AG08395 (cell line): ENCODE measurements at regions not wholly inside any gene's neighbourhood (a gene's known extent, or its start where the extent isn't known, plus 50 kb on each side); places are given as distances from the start of the nearest gene placed in this dataset.
A peak's percentile ranks its signal among the peaks of the same experiment; 100 is the strongest.

Source experiments
- DNase-seq: peaks from one replicate; pipeline ENCODE4 v3.0.0; 2012; ENCODE audit warnings: mixed read lengths, low spot score

DNA sequence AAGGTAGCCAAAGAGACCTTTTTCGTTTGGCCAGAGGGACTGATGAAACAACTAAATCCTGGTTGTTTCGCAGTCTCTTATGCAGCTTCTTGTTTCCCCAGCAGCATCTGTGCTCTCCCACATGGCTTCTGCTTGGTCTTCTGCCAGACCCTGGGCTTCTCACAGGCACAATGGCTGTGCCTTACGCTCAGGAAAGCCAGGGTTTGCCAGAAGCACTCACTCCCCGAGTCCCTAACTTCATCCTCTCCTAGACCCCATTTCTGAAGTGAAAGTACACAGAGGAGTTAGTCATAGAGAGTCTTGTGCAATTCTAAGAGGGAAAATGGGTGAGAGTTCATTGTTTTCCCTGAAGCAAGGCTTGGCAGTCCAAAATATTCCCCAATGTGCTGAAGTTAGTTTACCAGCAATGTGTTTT is 121.7 kb downstream of the EVX1 start:
- peak; percentile 75 for DNase-seq

DNA sequence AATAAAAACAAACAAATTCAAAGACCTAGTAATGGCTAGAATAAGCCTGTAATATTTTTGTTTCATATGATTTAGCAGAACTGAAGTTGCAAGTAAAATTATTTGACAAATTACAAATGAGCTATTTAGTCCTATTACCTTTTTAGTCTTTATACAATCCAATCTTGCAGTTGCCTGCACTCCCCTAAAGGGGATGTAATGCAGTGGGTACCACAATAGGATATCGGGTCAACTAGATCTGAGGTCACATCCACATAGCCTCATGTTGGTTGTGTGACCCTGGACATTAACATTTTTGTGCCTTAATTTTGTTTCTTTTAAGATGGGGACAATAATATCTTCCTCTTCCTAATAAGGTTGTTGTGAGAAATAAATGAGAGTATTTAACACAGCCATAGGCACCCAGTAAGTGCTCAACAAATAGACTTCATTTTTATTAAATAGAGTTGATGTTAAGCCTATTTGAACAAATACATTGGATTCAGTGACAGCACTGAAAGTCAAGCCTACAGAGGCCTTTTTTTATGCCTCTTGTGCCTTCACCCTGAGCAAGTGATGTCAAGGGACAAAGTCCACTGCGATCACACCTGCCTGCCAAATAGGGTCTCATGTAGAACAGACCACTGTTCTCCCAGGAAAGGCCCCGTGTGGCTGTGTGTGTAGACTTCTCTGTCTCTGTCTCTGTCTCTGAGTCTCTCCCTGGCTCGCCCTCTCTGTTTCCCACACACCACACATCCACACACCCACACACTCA is 124.8 kb downstream of the EVX1 start:
- no peak for DNase-seq

DNA sequence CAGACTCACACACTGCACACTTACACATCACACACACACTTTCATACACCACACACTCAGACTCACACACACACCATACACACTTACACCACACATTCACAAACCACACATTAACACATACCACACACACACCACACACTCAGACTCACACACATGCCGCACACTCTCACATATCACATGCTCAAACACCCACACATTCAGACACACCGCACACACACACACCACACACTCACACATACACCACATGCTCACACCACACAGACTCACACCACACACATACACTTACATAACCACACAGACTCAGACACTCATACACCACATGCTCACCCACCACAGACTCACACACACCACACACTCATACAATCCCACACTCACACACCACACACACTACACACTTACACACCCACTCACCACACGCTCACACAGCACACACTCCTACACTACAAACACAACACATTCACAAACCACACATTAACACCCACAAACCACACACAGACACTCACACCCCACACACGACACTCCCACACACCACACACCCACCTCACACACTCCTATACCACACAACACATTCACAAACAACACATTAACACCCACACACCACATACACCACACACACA is 125.4 kb downstream of the EVX1 start:
- DNase-seq: no peak

DNA sequence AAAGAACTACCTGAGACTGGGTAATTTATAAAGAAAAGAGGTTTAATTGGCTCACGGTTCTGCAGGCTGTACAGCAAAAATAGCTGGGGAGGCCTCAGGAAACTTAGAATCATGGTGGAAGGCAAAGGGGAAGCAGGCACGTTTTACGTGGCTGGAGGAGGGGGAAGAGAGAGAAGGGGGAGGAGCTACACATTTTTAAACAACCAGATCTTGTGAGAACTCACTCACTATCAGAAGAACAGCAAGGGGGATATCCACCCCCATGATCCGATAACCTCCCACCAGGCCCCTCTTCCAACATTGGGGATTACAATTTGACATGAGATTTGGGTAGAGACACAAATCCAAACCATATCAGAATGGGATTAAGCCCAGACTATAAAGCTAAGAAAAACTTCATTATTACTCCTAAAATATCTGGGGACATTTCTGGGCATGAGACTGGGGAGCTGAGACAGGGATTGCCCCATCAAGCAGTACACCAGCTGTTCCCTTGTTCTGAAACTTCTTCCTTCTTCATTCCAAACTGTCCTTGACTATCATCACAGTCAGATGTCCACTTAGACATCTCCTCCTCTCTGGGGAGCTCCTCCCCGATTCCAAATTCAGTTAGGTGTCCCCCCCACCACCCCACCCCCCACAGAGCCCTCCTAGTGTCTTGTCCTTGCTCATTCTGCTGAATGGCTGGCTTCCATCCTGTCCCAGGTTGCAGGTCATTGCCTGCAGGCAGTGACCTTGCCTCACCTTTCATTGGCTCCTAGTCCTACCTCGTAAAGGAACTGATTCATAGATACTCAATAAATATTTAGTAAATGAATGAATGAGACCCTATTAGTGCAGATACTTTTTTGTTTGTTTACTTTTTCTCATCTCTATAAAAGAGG is 132.6 kb downstream of the EVX1 start:
- DNase-seq: no peak

DNA sequence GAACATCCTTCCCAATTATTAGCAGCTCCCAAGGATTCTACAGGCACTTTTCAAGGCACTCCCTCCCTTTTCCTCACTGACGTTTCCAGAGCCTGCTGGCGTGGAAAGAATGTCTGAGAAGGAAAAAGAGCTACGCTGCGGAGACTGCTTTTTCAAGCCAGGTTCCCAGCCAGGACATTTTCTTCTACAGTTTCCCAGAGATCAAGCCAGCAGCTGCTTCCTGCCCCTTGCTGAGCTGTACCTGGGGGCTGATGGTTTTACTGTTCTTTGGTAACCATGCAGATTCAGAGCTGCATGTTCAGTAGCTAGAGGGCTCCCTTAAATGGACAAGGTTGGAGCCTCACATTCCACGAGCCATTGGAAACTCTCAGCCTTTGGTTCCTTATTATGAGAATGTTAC is 133.4 kb downstream of the EVX1 start:
- no peak for DNase-seq

DNA sequence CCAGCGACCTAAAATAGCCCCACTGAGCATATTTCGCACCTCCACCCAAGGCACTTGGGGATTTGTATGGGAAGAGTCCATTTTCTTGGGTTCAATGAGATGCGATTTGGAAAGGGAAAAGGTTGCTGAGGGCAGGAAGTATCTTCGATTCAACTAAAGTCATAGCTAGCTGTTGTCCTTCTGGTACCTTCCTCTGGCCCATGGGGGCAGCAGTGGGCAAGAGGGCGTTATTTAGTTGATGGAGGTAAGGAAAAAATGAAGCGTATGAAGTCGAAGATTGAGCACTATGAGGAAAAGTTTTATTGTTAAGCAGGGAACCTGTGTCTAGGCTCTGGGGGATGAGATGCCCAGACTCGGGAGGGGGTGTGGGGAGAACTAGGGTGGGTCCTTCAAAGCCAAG is 135.4 kb downstream of the EVX1 start:
- no peak for DNase-seq

DNA sequence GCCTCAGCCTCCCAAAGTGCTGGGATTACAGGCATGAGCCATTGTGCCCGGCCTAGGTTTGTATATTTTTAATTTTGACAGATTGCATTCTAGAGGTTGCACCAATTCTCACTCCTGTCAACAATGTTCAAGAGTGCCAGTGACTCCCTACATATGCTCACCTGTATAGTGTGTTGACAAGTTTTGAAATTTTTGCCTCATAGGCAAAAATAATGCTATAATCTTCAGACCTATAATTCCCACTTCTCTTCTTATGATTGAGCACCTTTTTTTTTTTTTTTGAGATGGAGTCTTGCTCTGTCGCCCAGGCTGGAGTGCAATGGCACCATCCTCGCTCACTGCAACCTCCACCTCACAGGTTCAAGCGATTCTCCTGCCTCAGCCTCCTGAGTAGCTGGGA is 139.7 kb downstream of the EVX1 start:
- DNase-seq: no peak

DNA sequence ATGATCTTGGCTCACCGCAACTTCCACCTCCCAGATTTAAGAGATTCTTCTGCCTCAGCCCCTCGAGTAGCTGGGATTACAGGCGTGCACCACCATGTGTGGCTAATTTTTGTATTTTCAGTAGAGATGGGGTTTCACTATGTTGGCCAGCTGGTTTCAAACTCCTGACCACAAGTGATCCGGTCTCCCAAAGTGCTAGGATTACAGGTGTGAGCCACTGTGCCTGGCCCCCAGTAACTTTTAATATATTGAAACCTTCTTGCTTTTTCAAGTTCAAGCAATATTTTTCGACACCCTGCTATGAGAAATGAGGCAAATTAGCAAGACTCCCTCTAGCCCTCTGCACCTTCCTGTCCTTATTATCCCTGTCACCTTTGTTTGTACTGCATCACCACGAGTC is 144.0 kb downstream of the EVX1 start:
- no peak for DNase-seq

DNA sequence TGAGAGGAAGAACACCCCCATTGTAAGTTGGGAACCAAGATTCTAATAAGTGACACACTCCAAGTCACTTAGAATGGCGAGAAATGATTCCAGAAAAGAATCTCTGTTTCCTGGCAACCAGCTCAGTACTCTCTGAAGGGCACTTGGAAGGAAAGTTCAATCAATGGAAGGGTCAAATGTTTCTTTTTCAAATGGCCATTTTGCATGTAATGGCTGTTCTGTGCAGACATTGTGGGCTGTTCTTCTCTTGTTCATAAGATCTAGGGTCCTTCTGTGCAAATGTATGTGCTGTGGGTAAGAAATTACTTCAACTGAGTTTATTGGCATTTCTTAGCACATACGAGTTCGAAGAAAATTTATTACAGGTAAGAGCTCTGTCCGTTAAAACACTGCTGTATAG is 145.3 kb downstream of the EVX1 start:
- DNase-seq: no peak

DNA sequence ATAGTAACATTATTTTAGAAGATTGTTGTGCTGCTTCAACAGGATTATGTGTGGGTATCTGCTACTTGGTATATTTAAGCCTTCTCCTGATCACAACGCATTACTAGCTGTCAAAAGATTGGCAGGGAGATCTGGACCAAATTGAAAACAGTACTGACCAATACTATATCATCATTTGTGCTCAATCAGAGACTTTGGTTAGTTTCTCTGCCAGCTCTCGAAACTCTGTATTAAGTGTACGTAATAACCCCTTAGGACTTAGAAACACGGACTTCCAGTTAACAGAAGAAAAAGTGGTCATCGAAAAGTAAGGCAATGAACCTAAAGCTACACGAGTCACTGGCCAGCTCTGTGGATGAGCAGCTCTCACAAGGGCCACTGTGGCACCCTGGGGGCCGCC is 146.0 kb downstream of the EVX1 start:
- no peak for DNase-seq

DNA sequence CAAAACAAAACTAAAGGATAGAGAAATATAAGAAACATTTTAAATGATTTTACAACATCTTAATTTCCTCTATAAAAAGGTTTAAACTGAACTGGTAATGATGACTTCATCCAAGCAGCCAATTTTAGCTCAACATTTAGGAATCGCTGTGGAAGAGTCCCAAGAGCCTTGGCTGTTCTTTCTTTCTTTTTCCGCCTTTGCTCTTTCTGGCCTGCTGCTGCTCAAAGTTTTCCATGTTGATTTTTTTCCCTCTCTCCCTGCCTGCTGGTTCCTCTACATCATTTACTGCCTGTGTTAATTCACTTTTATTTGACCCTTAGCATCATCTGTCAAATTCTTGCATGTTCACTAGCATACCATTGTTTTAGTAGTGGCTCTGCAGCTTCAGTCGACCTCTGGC is 146.9 kb downstream of the EVX1 start:
- DNase-seq: no peak

DNA sequence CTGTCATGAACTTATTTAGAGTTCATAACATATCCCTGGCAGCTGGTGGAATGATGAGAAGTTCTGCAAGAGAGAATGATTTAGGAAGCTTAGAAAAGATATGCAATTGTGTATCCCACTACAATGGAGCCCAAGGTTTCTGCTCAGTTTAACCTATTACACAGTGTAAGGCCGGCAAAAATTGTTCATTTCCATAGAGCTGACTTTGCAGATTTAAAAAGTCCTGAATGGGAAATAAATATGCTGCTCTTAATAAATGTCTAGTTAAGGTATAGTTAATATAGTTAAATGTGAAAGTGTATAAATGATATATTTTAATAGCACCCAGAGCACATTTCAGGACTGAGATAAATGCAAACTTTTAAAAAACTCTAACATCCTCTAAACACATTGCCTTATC is 149.9 kb downstream of the EVX1 start:
- DNase-seq: no peak

DNA sequence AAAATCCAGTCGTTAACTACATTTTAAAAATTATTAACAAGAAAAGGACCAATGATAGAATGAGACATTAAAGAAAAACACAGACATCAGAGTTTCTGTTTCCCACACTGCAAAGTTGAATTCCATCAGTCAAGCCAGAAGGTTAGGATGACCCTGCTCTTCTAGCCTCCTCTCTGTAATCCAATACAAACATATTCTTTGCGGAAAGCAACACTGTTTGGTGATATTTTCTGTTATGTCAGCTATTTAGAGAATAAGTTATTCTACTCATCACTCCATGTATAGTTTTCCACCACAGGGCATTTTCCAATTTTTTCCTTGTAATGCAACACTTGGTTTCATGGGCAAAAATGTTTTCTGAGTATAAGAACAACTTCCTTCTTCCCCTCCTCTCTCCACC is 152.3 kb downstream of the EVX1 start:
- DNase-seq: no peak

DNA sequence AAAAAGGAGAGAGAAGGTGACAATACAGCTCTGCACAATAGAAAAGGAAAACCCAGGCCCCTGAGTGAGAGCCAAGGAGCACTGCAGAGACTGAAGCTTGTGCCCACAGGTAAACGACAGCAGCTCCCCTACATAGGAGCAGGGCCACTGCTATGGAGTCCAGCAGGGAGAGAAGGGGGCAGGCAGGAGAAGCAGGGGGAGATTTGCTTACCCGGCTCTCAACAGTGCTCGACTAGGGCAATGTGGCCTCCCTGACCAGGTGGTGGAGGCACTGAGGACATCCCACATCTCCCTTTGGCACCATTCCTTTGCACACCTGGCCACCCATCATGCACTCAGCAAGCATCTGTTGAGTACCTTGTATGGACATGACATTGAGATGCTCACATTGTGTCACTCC is 153.0 kb downstream of the EVX1 start:
- no peak for DNase-seq

DNA sequence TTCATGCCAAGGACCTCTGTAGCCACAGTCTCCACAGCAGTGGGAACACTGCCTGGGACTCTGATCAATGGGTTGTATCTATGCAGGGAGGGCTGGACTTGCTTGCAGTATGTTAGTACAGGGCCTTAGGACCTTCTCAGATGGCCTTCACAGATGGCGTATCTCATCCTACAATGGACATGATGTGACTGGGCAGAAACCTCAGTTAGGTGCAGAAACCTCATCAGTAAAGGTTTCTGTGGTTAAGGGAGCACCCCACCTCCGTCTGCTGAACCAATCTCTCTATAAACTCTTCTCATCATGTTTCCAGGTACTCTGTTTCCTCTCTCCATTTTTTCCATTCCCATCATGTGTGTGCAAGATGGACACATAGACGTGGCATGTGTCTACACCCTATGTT is 154.9 kb downstream of the EVX1 start:
- DNase-seq: no peak

DNA sequence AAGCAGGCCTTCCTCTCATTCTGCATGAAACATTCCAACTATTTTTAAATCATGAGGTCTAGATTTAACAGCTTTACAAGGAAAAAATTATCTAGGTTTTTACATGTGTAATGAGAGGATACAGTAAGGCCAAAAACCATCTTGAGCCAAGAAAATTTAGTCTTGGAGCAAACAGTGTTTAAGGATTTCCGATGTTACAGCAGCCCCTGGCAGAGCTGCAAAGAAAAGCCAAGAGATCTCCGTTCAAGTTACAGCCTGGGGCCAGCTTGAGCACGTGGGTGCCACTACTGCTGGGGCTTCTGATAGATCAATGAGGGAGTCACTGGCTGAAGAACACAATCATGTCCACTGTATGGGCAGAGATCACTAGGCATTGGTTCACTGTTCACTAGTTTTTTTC is 156.2 kb downstream of the EVX1 start:
- DNase-seq: no peak

DNA sequence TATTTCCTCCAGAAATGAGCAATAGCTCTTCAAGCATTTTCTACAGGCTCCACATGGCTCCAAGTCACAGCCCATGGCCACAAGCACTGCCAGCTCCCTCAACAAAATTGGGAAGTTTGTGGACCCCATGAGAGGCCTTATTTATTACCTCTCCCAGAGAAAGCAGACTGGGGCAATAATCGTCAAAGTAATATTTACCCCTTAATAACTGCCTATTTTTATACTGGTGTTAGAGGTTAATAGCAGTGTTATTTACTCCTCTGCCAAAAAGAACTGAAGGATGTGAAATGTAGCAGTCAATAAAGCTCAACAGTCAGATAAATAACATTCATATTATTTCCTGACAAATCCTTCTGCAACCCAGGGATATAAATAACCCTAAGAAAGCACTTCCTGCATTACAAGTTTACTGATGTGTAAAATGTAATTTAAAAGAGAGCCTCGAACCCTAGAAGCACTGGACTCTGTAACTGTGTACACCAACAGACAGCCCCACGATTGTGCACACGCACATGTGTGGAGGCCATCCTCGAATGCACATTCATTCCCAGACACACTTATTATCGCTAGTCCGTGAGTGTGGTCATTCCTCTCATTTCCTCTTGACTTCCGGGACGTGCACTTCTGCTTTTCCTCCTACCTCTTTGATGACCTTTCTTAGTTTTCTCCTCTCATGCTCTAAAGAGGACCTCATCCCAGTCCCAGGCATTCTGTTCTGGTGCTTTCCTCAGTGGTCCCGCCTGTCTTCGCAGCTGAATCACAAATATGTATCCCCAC is 157.4 kb downstream of the EVX1 start:
- DNase-seq: no peak

DNA sequence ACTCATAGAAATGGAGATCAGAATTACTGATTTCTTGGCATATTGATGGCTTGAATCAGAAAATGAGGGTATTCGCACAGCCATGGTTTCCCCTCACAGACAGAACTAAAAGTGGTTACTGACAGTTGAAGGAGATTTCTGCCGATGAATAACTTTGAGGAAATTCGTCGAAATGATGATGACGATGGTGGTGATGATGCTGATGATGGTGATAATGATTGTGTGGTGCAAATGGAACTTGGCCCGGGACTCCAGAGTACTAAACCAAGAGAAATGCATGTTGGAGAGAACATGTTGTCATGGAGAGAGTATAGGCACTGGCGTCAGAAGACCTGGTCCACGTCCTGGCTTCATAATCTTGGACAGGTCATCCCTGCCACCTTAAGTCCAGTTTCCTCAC is 163.2 kb downstream of the EVX1 start:
- DNase-seq: no peak

DNA sequence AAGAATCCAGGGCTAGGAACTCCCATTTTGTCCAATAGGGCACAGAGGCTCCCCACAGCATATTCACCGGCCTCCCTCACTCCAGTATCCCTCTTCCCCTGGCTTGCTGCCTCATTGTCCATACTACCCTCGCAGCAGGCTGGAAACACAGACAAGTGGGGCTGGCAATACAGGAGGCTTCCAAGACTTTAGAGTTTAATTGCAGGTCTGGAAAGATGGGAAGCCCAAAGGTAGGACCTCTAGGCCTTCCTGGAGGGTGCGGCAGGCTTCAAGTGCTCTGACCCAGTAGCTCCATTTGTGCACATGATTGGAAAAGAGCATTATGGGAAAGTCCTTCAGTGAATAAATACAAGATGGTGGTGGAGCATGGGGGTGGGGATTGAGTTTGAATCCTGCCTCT is 166.7 kb downstream of the EVX1 start:
- DNase-seq: no peak

DNA sequence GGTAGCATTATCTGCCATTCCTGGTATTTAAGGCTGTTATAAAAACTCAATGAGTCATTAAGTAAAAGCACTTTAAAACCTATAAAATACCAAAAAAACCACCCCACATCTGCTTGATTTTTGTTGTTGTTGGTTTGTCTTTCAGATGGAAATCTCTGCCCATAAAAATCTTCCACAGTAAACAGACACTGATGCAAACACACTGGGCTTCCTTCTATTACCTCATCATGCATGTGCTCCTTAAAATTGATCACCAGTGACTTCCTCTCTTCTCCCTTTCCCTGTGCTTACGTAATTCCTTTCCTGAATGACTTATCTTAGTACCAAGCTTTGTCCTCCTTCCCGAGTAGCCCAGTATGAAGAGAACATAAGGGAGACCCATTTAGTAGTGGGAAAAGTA is 167.2 kb downstream of the EVX1 start:
- DNase-seq: no peak

DNA sequence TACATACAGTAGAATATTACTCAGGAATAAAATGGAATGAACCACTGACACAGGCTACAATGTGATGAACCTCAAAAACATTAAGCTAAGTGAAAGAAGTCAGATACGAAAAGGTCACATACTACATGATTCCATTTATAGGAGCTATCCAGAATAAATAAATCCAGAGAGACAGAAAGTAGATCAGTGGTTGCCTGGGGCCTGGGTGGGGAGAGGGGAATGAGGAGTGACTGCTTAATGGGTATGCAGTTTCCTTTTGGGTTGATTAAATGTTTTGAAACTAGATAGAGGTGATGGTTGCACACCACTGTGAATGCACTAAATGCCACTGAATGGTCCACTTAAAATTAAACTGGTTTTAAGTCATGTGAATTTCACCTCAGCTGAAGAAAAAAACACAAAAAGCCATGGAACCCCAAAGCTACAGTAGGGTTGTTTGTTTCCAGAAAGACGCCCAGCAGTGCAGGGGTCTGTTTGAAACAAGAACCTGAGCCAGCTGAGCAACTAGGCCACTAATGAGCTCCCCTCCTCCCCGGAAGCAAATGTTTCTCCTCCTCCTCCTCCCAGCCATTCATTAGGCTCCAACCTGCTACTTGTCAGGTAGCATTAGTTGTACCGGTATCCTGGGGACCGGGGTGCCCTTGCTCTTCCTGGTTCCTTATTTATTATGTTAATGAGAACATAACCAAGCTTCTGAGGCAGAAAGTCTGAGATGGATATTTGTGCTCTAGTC is 168.4 kb downstream of the EVX1 start:
- no peak for DNase-seq

DNA sequence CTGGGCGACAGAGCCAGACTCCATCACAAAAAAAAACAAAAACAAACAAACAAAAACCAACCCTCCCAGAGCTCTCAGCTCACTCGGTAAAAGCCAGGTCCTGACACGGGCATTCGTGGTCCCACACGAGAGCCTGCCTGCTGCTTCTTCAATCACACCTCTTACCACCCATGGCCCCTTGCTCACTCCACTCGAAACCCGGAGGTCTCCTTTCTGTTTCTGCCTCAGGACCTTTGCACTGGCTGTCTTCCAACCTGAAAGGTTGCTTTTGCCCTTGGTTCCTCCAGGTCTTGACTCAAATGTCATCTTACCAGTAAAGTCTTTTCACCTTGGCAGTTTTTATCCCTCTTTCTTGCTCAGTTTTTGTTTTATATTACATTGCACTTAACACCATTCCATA is 169.6 kb downstream of the EVX1 start:
- DNase-seq: no peak
